ENCODE measurements at regions not wholly inside any gene's neighbourhood (a gene's known extent, or its start where the extent isn't known, plus 50 kb on each side); places are given as distances from the start of the nearest gene placed in this dataset.

DNA sequence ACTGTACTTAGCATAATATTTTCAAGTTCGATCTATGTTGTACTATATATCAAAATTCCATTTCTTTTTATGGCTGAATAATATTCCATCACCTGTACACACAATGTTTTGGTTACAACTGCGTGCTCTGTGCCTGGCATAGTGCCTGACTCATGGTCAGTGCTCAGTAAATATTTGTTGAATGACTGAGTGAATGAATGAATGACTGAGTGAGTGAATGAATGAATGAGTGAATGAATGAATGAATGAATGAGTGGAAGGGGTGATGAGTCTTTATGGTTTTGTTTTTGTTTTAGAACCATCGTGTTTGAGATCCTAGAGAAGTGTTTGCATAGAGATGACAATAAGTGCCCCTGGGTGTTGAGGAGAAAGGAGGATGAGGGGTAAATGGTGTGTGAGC, 155.3 kb downstream of the MRM1 start:
- DNase-seq (ENCODE audit: low read depth), result no peak

GRCh38 chr17:36760425-36760824, 159.0 kb downstream of the MRM1 start:
- no peak for DNase-seq (ENCODE audit: low read depth)

DNA sequence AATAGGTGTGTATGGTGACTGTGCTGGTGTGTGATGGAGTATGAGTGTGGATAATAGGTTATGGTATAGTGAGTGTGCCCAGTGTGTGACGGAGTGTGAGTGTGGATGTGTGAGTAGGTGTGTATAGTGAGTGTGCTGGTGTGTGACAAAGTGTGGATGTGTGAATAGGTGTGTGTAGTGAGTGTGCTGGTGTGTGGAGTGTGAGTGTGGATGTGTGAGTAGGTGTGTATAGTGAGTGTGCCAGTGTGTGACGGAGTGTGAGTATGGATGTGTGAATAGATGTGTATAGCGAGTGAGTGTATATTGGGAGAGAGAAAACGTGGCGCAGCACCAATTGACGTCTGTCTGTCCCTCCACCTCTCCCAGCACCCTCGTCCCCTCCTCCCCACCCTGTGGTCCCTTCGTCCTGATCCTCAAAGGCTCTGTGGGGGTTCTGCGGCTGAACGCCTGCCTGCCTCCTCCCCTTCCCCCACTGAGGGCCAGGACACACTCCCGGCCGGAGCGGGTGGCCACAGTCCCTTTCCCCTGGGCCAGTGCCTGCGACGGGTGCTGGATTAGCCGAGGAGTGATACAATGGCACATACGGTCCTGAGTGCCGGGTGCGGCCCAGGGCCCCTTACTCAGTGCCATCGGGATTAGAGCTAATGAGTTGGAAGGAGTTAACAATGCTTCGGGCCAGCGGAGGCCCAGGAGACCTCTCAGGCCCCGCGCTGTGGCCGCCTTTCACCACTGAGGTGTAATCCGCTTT, 160.0 kb downstream of the MRM1 start:
- DNase-seq (ENCODE audit: low read depth), result no peak

DNA sequence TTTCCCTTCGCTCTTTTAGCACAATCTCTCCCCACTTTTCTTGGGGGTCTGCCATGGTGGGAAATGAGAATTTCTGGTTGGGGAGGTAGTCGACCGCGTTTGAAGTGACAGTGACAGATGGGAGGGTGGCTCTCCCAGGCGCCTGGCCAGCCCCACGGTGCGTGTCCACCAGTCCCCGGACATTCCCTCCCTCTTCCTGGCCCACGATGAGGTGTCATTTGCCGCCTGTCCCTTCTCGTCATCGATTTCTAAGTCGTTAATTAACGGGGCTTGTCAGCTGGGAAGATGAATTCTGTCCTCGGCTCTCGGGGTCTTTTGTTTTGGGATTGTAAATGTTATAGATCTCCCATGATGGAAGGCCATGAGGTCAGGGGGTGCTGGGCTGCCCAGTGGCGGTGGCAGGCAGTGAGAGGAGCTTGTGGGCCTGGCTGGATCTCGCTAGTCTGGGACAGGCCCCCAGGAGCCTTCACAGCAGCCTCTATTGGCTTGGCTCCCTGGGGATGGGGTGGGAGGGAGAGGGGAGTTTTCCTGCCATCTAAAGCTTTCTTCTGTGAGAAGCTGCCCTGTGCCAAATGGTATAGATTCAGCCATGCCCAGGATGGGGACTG, 164.2 kb downstream of the MRM1 start:
- no peak for DNase-seq (ENCODE audit: low read depth)

GRCh38 chr17:36768394-36768793, 167.0 kb downstream of the MRM1 start:
- no peak for DNase-seq (ENCODE audit: low read depth)

- DNase-seq (ENCODE audit: low read depth), result no peak
Observed at GRCh38 chr17:36773039-36773438, 164.2 kb upstream of the LHX1 start.

DNA sequence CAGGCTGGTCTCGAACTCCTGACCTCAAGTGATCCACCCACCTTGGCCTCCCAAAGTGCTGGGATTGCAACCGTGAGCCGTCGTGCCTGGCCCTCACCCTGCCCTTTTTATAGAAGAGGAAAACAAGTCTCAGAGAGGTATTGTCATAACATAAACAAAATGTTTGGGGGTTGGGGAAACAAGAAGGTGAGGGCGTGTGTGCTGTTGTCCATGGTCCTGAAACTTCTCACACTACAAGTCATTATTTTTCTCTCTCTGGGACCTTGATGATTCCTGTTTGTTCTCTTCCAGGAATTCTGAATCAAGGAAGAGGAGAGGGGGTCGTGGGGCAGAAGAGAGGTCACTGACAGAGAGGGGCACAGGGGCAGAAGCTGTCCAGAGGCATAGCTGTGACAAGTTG, 160.2 kb upstream of the LHX1 start:
- no peak for DNase-seq (ENCODE audit: low read depth)

- DNase-seq (ENCODE audit: low read depth), result no peak
Observed at GRCh38 chr17:36778448-36778847, 158.8 kb upstream of the LHX1 start.

DNA sequence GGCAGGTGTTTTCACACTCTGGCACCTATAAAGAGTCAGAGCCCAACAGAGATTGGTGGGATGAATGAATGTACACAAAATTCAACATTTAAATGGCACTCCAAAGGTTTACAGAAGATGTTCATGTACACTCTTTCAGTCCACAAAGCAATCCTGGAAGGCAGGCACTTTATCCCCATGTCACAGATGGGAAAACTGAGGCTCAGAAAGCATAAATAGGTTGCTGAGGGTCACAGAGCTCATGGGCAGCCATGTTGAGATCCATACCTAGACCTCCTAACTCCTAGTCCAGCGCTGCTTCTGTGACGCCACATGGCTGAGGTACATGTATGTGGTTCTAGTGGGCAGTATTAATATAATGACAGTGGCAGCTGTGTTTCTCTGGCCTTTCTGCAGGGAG, 157.7 kb upstream of the LHX1 start:
- no peak for DNase-seq (ENCODE audit: low read depth)

- no peak for DNase-seq (ENCODE audit: low read depth)
Observed at GRCh38 chr17:36784633-36785032, 152.6 kb upstream of the LHX1 start.

DNA sequence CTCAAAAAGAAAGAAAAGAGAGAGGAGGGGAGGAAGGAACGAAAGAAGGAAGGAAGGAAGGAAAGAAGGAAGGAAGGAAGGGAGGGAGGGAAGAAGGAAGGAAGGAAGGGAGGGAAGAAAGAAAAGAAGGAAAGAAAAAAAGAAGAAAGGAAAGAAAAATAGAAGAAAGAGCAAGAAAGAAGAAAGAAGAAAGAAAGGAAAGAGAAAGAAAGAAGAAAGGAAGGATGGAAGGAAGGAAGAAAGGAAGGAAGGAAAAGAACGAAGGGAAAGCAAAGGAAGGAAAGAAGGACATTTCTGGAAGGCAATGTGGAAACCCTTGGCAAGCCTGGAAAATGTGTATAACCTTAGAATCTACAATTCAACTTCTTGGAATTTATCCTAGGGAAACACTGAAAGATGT, 150.4 kb upstream of the LHX1 start:
- DNase-seq (ENCODE audit: low read depth), result no peak

- DNase-seq (ENCODE audit: low read depth), result no peak
Observed at GRCh38 chr17:36791150-36791941, 145.9 kb upstream of the LHX1 start.

DNA sequence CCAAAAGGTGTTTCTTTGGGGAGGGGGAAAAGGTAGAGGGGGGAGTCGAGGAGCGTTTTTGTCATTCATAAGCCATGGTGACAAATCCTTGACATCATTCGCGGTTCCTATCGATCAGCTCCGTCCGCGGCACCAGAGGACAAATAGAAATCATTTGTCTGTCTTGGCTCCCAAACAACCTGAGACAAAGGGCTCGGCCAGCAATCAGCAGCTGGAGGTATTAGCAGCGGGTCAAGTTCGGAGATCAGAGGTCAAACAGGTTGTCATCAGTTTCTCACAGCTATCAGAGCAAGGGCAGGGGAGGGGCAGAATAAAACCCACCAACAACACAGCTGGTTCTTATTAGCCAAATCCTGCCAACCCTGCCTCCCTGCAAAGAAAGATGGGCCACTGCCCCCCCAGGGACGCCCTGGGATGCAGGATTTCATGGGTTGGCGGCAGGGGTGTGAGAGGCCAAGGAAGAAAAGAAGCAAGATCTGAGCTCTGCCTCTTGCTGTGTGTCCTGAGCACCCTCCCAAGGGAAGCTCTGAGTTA, 145.3 kb upstream of the LHX1 start:
- no peak for DNase-seq (ENCODE audit: low read depth)

- no peak for DNase-seq (ENCODE audit: low read depth)
Observed at GRCh38 chr17:36792849-36793248, 144.4 kb upstream of the LHX1 start.

- DNase-seq (ENCODE audit: low read depth), result no peak
Observed at GRCh38 chr17:36793976-36794375, 143.3 kb upstream of the LHX1 start.

- DNase-seq (ENCODE audit: low read depth), result no peak
Observed at GRCh38 chr17:36807496-36808179, 129.6 kb upstream of the LHX1 start.

GRCh38 chr17:36808180-36808661, 129.1 kb upstream of the LHX1 start:
- DNase-seq (ENCODE audit: low read depth), result no peak

DNA sequence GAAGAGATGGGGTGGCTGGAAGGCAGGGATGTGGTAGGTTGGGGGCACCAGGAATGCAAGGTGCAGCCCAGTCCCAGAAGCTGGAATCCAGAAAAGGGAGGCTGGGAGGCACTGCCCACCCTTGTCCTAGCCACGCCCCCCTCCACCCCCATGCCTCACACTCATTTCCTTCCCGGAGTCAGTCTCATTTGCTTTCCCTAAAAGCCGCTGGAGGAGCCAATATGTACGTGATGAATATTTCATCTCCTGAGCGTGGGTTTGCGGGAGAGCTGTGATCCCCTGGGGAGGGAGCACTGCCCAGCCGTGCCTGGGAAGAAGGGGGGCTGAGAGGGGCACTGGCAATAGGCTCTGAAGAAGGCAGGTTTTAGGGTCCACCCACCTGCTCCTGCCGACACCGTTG, 124.5 kb upstream of the LHX1 start:
- DNase-seq (ENCODE audit: low read depth), result no peak

DNA sequence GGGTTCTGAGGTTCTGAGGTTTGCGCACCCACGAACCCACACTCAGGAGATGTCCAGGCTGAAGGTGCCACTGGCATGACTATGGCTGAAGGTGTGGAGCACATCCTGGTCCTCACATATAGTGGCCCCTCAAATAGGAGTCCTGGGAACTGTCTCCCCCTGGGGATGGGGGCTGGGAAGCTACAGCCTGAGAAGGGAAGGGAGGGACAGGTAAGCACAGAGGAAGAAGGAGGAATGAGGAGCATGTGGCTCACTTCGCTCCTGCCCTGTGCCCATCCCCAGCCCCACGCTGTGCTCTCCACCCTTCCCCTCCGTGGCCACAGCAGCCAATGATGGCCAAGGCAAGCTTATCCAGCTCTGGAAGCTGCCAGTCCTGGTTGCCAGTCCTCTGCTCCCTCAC, 123.9 kb upstream of the LHX1 start:
- DNase-seq (ENCODE audit: low read depth), result no peak

DNA sequence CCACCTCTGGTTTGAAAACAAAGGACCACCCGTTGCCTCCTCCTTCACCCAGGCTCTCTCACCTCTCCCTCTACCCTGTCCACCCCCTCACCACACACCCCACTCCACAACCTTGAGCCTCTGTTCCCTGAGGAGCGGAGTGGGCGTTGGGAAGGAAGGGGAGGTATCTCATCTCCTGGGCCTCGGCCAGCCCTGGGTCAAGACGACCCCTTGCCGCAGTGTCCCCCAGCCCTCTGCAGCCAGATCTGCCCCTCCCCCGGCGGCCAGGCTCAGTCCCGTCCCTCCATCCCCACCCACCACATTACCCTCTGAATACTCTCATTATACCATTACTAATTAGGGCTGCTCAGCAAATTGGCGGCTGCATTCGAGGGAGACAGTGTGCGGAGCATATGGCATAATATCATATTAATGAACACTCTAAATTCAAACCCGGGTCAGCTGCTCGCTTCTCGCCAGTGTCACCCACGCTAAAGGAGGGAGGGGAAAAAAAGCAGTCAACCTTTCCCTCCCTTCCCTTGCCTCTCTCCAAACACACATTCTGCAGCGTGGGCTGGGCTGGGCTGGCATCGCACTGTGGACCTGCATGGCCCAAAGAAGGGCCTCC, 123.2 kb upstream of the LHX1 start:
- DNase-seq (ENCODE audit: low read depth), result no peak

- no peak for DNase-seq (ENCODE audit: low read depth)
Observed at GRCh38 chr17:36814958-36815357, 122.3 kb upstream of the LHX1 start.

All from HS-27A (cell line).